SU-DHL-6 (cell line): ENCODE measurements at regions not wholly inside any gene's neighbourhood (a gene's known extent, or its start where the extent isn't known, plus 50 kb on each side); places are given as distances from the start of the nearest gene placed in this dataset.
"Not testable (repeated sequence)": the region's sequence is repeated elsewhere in the genome, so short reads cannot be mapped to it uniquely, and the experiment has no call there.

Experiments
- CTCF ChIP-seq: fragments of 200-600 bp; sonication (generic); IDR thresholded peaks from one replicate; pipeline ENCODE4 v1.5.1; 2017; ENCODE audit warnings: antibody characterized with exemption, mild to moderate bottlenecking, low read length, moderate library complexity; ENCODE audit not compliant: insufficient read depth, poor library complexity, severe bottlenecking
- EZH2phosphoT487 ChIP-seq: fragments of 200-600 bp; sonication (generic), shearing (Covaris generic); conservative IDR thresholded peaks from 2 replicates; pipeline ENCODE4 v1.6.1; 2018; ENCODE audit warnings: mild to moderate bottlenecking, antibody characterized with exemption, low read length, moderate library complexity, mixed read lengths

- not testable (repeated sequence) for TF ChIP-seq CTCF, EZH2phosphoT487
Observed at GRCh38 chr14:105909828-105910120, 383.4 kb downstream of the TMEM121 start.
